Astrocyte (in vitro differentiated cells and primary cell): ENCODE measurements at regions not wholly inside any gene's neighbourhood (a gene's known extent, or its start where the extent isn't known, plus 50 kb on each side); places are given as distances from the start of the nearest gene placed in this dataset.

Experiments used
- EZH2 ChIP-seq: IDR thresholded peaks from 2 replicates; pipeline ENCODE4 v1.6.1; 2012; ENCODE audit warnings: mild to moderate bottlenecking, low read length, inconsistent platforms; ENCODE audit not compliant: insufficient read depth
- TF ChIP-seq, protein P1 (sequence below): IDR thresholded peaks from 2 replicates; pipeline ENCODE4 v1.5.1; 2011; ENCODE audit warnings: low read depth, mild to moderate bottlenecking, inconsistent platforms, low read length, moderate library complexity; ENCODE audit not compliant: insufficient read depth

DNA sequence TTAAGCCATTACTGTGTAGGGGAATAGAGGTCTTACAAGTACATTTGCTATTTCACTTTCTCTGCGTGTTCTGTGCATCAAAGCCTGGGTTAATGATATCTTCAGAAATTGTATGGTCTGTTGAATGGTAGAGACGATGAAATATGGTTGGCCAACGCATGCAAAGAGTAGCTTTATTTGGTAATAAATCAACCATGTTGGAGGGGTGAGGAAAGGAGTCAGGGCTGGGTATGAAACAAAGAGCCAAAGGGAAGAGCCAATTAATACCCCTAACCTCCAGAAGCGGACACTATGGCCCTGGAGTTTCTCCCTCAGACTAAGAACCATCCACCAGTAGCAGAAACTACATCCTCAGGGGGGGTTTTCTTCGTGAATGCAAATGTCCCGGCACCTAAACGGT lies 1974.0 kb upstream of the WWC1 start:
- TF ChIP-seq, protein P1, sequence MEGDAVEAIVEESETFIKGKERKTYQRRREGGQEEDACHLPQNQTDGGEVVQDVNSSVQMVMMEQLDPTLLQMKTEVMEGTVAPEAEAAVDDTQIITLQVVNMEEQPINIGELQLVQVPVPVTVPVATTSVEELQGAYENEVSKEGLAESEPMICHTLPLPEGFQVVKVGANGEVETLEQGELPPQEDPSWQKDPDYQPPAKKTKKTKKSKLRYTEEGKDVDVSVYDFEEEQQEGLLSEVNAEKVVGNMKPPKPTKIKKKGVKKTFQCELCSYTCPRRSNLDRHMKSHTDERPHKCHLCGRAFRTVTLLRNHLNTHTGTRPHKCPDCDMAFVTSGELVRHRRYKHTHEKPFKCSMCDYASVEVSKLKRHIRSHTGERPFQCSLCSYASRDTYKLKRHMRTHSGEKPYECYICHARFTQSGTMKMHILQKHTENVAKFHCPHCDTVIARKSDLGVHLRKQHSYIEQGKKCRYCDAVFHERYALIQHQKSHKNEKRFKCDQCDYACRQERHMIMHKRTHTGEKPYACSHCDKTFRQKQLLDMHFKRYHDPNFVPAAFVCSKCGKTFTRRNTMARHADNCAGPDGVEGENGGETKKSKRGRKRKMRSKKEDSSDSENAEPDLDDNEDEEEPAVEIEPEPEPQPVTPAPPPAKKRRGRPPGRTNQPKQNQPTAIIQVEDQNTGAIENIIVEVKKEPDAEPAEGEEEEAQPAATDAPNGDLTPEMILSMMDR, result no peak
- TF ChIP-seq EZH2, result no peak
